GM12892 (cell line): ENCODE measurements at regions not wholly inside any gene's neighbourhood (a gene's known extent, or its start where the extent isn't known, plus 50 kb on each side); places are given as distances from the start of the nearest gene placed in this dataset.

Experiments
- POLR2A ChIP-seq: IDR thresholded peaks from 2 replicates; pipeline ENCODE4 v1.6.1; 2011; ENCODE audit warnings: low read depth, low read length, control low read depth
- POLR2AphosphoS5 ChIP-seq: IDR thresholded peaks from 2 replicates; pipeline ENCODE4 v1.6.1; 2011; ENCODE audit warnings: low read depth, low read length, control low read depth
- TAF1 ChIP-seq: IDR thresholded peaks from 2 replicates; pipeline ENCODE4 v1.6.1; 2011; ENCODE audit warnings: low read depth, mild to moderate bottlenecking, control low read depth, low read length, borderline replicate concordance

DNA sequence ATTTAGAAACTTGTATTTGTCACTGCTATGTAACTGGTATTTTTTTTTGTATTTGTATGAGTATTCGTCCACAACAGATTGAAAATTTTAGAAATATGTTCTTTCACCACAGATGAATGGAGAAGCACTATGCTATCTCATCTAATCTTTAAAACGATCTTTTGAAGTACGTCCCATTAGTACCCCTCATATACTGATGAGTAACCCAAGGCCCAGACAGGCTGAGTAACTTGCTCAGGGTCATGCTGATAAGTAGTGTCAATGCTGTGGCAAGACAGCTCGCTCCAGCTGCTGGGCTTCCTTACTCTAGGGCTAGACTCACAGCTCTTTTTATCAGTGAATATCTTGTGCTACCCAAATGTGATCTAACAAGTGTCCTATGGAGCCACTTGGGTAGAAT lies 154.2 kb downstream of the SUCLA2 start:
- no peak for TF ChIP-seq POLR2A
- TF ChIP-seq TAF1 = no peak
- no peak for TF ChIP-seq POLR2AphosphoS5
